Activated T-cell treated with anti-CD3 and anti-CD28 coated beads, Interleukin-2, amount 50 U/mL, for 24 hours (primary cell): ENCODE measurements at regions not wholly inside any gene's neighbourhood (a gene's known extent, or its start where the extent isn't known, plus 50 kb on each side); places are given as distances from the start of the nearest gene placed in this dataset.

Experiments used
- DNase-seq: peaks from one replicate; pipeline ENCODE4 v3.0.0-alpha.2; 2020
- H3K27ac Mint-ChIP-seq: 2 replicates; pipeline ENCODE4 v1.8.0; 2020; ENCODE audit warnings: mild to moderate bottlenecking, mixed read lengths
- H3K27me3 Mint-ChIP-seq: 2 replicates; pipeline ENCODE4 v1.8.0; 2020; ENCODE audit warnings: mixed read lengths
- H3K36me3 Mint-ChIP-seq: 2 replicates; pipeline ENCODE4 v1.8.0; 2020; ENCODE audit warnings: low read depth, mixed read lengths
- H3K4me1 Mint-ChIP-seq: 2 replicates; pipeline ENCODE4 v1.8.0; 2020; ENCODE audit warnings: low read depth, mixed read lengths
- H3K4me3 Mint-ChIP-seq: 2 replicates; pipeline ENCODE4 v1.8.0; 2020; ENCODE audit warnings: mild to moderate bottlenecking, moderate library complexity, mixed read lengths
- H3K9me3 Mint-ChIP-seq: 2 replicates; pipeline ENCODE4 v1.8.0; 2020; ENCODE audit warnings: mixed read lengths

- Mint-ChIP-seq H3K9me3 (no peaks in the 10 kb centered on the region), H3K27ac (no peak overlapping the region), H3K27me3 (no peaks in the 10 kb centered on the region), H3K4me3 (no peak overlapping the region), H3K36me3 (no peaks in the 10 kb centered on the region), H3K4me1 (no peaks in the 10 kb centered on the region)
- no peak for DNase-seq
Observed at GRCh38 chr10:24027107-24027506, 181.8 kb upstream of the KIAA1217 start.

GRCh38 chr10:24034571-24034970, 174.4 kb upstream of the KIAA1217 start:
- Mint-ChIP-seq H3K36me3 (no peaks in the 10 kb centered on the region), H3K27ac (no peak overlapping the region), H3K27me3 (no peaks in the 10 kb centered on the region), H3K4me3 (no peak overlapping the region), H3K9me3 (no peaks in the 10 kb centered on the region), H3K4me1 (no peaks in the 10 kb centered on the region)
- no peak for DNase-seq

DNA sequence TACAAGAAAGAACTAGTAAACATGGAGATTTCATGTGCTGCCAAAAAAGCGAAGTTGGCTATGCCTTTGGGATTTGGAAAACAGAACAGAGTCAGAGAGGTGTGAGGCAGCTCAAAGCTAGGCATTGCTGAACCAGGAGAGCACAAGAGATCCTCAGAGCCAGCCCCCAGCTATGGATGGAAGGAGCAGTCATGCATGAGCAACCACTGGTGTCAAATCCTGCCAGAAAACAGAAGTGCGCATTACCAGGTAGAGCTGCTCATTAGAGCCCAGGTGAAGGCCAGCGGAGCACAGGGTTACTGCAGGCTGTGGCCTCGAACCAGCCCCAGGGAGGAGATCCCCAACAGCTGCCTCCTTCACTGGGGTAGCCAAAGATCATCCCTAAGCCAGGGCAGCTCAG, 173.2 kb upstream of the KIAA1217 start:
- Mint-ChIP-seq H3K27ac (no peak overlapping the region), H3K27me3 (no peaks in the 10 kb centered on the region), H3K4me3 (no peak overlapping the region), H3K9me3 (no peaks in the 10 kb centered on the region), H3K36me3 (no peaks in the 10 kb centered on the region), H3K4me1 (no peaks in the 10 kb centered on the region)
- DNase-seq = no peak

- Mint-ChIP-seq H3K27me3 (no peaks in the 10 kb centered on the region), H3K27ac (no peak overlapping the region), H3K4me3 (no peak overlapping the region), H3K4me1 (no peaks in the 10 kb centered on the region), H3K9me3 (no peaks in the 10 kb centered on the region), H3K36me3 (no peaks in the 10 kb centered on the region)
- DNase-seq = no peak
Observed at GRCh38 chr10:24039315-24039714, 169.6 kb upstream of the KIAA1217 start.

- Mint-ChIP-seq H3K27me3 (no peaks in the 10 kb centered on the region), H3K4me1 (no peaks in the 10 kb centered on the region), H3K9me3 (no peaks in the 10 kb centered on the region), H3K36me3 (no peaks in the 10 kb centered on the region), H3K4me3 (no peak overlapping the region), H3K27ac (no peak overlapping the region)
- no peak for DNase-seq
Observed at GRCh38 chr10:24039897-24040296, 169.0 kb upstream of the KIAA1217 start.

- Mint-ChIP-seq H3K36me3 (no peaks in the 10 kb centered on the region), H3K4me1 (no peaks in the 10 kb centered on the region), H3K27ac (no peak overlapping the region), H3K27me3 (no peaks in the 10 kb centered on the region), H3K4me3 (no peak overlapping the region), H3K9me3 (no peaks in the 10 kb centered on the region)
- DNase-seq = no peak
Observed at GRCh38 chr10:24041034-24041433, 167.9 kb upstream of the KIAA1217 start.

DNA sequence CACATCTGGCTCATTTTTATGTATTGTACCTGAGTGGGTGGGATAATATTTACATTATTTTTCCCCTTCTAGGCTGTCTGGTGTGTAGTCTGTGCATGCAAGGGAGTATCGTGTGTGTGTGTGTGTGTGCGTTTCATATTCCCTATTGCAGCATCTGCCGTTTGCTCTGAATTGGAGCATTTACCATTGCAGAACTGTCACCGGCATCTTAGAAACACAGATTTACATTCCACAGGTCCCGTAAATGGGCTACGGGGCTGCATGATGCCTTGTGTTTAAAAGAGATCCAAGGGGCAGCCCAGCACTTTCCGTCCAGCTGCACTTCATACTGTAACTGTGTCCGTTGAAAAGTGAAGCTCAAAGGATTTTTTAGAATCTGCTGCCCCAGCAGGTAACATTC, 167.1 kb upstream of the KIAA1217 start:
- Mint-ChIP-seq H3K4me3 (no peak overlapping the region), H3K4me1 (no peaks in the 10 kb centered on the region), H3K27ac (no peak overlapping the region), H3K27me3 (no peaks in the 10 kb centered on the region), H3K9me3 (no peaks in the 10 kb centered on the region), H3K36me3 (no peaks in the 10 kb centered on the region)
- DNase-seq = no peak

DNA sequence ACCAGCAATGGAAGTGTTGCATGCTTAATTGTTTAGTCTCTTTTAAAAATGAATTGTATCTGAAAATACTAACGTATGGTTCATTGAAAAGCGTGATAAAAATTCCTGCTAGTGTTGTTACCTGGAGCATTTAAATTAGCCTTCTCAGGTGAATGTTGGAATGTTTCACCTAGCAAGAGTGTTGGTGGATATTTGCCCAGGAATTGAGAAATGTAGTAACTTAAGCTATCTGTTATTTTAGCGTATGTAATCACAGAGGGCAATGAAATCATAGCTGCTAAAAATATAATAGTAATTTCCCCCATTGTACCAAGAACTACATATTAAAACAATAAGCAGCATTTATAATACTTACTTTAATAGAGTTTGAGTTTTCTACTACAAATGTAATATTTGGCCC, 166.1 kb upstream of the KIAA1217 start:
- Mint-ChIP-seq H3K4me1 (no peaks in the 10 kb centered on the region), H3K4me3 (no peak overlapping the region), H3K27ac (no peak overlapping the region), H3K36me3 (no peaks in the 10 kb centered on the region), H3K9me3 (no peaks in the 10 kb centered on the region), H3K27me3 (no peaks in the 10 kb centered on the region)
- no peak for DNase-seq

DNA sequence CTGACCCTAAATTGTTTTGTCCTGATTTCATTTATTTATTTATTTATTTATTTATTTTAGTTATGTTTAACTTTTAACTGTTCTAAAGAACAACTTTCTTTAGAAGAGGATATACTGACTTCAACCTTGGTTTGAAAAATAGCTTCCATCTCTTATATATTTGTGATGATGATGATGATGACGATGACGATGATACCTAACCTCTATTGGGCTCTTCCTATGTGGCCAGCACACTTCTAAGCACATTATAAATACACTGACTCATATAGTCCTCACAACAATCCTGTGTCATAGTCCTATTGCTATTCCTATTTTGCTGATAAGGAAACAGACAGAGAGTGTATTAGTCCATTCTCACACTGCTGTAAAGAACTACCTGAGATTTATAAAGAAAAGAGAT, 162.9 kb upstream of the KIAA1217 start:
- no peak for DNase-seq
- Mint-ChIP-seq H3K9me3 (peaks cover 3% of the 10 kb centered on the region), H3K36me3 (no peaks in the 10 kb centered on the region), H3K27ac (no peak overlapping the region), H3K4me1 (no peaks in the 10 kb centered on the region), H3K4me3 (no peak overlapping the region), H3K27me3 (no peaks in the 10 kb centered on the region)

GRCh38 chr10:24047176-24047575, 161.8 kb upstream of the KIAA1217 start:
- H3K27me3 Mint-ChIP-seq = no peaks in the 10 kb centered on the region
- H3K4me3 Mint-ChIP-seq = no peak overlapping the region
- H3K4me1 Mint-ChIP-seq = no peaks in the 10 kb centered on the region
- H3K36me3 Mint-ChIP-seq = no peaks in the 10 kb centered on the region
- peaks cover 6% of the 10 kb centered on the region for H3K9me3 Mint-ChIP-seq
- no peak for DNase-seq
- no peak overlapping the region for H3K27ac Mint-ChIP-seq

GRCh38 chr10:24054421-24054820, 154.5 kb upstream of the KIAA1217 start:
- Mint-ChIP-seq H3K9me3 (peaks cover 4% of the 10 kb centered on the region), H3K4me1 (no peaks in the 10 kb centered on the region), H3K36me3 (no peaks in the 10 kb centered on the region), H3K27me3 (no peaks in the 10 kb centered on the region), H3K4me3 (no peak overlapping the region), H3K27ac (no peak overlapping the region)
- DNase-seq = no peak

- no peaks in the 10 kb centered on the region for H3K27me3 Mint-ChIP-seq
- H3K27ac Mint-ChIP-seq = no peak overlapping the region
- H3K36me3 Mint-ChIP-seq = no peaks in the 10 kb centered on the region
- H3K4me3 Mint-ChIP-seq = no peak overlapping the region
- H3K9me3 Mint-ChIP-seq = no peaks in the 10 kb centered on the region
- no peaks in the 10 kb centered on the region for H3K4me1 Mint-ChIP-seq
- no peak for DNase-seq
Observed at GRCh38 chr10:24080207-24080606, 128.7 kb upstream of the KIAA1217 start.

DNA sequence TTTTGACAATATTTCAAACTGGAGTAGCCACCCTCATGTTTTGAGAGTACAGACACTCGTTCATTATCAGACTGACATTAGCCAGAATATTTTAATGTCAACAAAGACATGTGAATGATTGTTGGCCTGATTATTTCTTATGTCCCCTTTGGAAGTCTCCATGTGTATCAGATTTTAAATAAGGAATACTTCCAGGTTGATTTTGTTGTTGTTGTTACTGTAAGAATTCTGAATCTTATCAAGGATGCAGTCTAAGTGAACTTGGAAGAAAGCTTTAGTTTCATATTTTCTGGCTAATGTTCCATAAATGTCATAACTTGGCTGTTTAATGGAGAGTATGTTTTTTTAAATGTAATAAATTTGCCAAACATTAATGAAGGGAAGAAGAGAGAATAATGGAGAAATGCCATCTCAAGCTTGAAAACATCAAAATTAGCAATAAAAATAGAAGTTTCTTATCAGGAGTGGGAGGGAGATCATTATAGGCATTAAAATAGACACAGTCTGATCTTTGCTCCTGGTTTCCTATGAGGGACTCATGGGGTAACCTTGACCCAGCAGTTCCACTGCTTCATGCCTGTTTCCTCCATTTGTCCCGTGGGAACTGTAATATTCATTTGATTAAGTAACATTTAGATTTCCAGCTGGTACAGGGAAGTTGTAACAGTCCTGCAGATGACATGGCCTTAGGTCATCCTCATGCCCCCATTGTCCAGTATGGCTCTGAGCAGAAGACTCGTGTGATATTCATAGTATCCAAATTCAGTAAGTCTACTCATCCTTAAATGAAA, 122.4 kb upstream of the KIAA1217 start:
- no peaks in the 10 kb centered on the region for H3K27me3 Mint-ChIP-seq
- no peak overlapping the region for H3K27ac Mint-ChIP-seq

DNA sequence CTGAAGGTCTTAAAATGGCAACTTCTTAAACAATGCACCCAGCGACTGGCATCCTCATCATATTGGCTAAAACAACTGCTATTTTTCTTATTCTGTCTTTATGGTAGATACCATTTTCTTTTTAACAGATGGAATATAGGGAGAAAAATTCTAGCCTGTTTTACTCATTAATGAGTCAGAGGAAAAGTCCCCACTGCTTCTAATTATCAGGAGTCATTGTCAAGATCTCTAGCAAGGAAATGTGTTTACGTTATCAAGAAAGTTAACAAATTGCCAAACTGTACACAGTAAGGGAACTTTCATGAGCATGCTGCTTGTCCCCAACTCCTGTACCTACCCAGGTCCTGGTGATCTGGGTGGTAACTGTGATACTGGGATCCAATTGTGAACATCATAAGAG, 117.7 kb upstream of the KIAA1217 start:
- no peak for DNase-seq
- Mint-ChIP-seq H3K36me3 (no peaks in the 10 kb centered on the region), H3K9me3 (peaks cover 7% of the 10 kb centered on the region), H3K4me1 (no peaks in the 10 kb centered on the region), H3K4me3 (no peak overlapping the region), H3K27ac (no peak overlapping the region), H3K27me3 (no peaks in the 10 kb centered on the region)

More for the DNA sequence above, 122.4 kb upstream of the KIAA1217 start:
- H3K4me1 Mint-ChIP-seq = no peaks in the 10 kb centered on the region
- H3K36me3 Mint-ChIP-seq = no peaks in the 10 kb centered on the region
- H3K4me3 Mint-ChIP-seq = no peak overlapping the region
- no peak for DNase-seq
- peaks cover 2% of the 10 kb centered on the region for H3K9me3 Mint-ChIP-seq

DNA sequence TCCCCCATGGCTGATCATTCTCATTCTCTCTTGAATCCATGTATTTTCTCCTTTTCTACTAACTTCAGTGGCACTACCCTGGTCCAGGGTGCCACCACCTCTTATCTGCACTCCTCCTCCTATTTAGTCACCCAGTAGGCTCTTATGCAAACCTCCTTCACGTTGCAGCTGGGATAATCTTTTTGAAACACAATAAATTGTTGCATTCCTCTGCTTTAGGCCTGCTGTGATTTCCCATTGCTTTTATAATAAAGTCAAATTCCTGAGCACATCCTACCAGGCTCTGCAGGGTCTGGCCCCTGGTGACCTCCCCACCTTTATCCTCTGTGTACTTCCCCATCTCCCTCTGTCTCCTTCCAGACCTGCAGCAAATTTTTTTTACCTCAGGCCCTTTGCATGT, 112.7 kb upstream of the KIAA1217 start:
- Mint-ChIP-seq H3K27ac (no peak overlapping the region), H3K4me3 (no peak overlapping the region), H3K27me3 (no peaks in the 10 kb centered on the region), H3K36me3 (no peaks in the 10 kb centered on the region), H3K9me3 (peaks cover 6% of the 10 kb centered on the region), H3K4me1 (no peaks in the 10 kb centered on the region)
- no peak for DNase-seq

DNA sequence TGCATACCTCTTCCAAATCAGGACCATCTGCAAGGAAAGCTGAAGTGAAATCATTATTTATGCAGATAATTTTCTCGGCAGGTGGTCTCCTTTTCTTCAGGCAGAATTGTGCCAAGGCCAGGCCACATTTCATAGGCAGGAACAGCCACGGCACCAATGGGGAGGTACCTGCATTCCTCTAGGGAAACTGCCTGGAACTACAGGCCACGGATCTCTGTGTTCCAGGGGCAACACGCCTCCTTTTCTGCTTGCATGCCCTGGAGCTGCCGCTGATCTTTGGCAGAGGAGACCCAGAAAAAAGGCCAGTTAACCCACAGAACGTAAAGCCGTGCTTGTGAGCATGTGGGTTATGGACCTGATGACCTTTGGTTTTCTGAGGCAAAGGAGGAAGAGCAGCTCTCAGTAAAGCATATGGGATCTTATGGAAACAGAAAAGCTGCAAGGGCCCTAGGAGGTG, 111.2 kb upstream of the KIAA1217 start:
- Mint-ChIP-seq H3K4me1 (no peaks in the 10 kb centered on the region), H3K36me3 (no peaks in the 10 kb centered on the region), H3K9me3 (peaks cover 6% of the 10 kb centered on the region), H3K27me3 (no peaks in the 10 kb centered on the region), H3K27ac (no peak overlapping the region), H3K4me3 (no peak overlapping the region)
- DNase-seq = no peak
